NOMO-1 treated with dmso at 0.1 percent for 144 hours (cell line): ENCODE measurements at regions not wholly inside any gene's neighbourhood (a gene's known extent, or its start where the extent isn't known, plus 50 kb on each side); places are given as distances from the start of the nearest gene placed in this dataset.

Experiments used
- DNase-seq: peaks from one replicate; lab custom pipeline; 2025; ENCODE audit not compliant: unreplicated experiment; lab: John Stamatoyannopoulos, UW

- DNase-seq = no peak
These were observed 109.2 kb upstream of the PCDH18 start for GRCh38 chr4:137641544-137641943.

GRCh38 chr4:137640838-137641158 is 108.5 kb upstream of the PCDH18 start:
- DNase-seq = no peak

DNA sequence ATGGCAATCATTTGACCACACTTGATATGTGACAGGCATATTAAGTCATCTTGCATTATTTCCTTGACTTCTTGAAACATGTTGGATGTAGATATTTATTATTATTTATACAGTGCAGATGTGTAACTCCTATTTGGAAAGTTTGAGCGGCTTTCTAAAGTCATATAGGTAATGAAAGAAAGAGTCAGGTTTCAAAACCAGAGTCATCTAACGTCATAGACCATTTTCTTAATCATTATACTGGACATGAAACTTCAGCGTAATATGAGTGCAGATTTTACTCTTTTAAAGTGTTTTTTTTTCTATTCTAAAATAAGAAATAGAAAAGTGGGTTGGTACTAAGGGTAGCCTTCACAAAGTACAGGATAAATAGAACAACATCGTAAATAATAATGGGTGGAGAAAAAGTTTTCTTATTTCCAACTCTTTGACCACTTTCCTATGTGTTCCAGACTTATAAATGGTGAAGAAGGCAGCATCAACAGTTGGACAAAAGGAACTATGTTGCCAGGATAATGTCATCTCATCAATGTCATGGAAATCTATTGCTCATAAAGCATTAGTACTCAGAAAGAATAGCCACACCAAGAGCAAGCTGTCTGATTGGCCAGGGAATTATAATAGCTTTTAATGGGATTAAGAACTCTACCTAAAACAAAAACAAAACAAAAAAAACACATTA is 108.0 kb upstream of the PCDH18 start:
- DNase-seq = no peak

DNA sequence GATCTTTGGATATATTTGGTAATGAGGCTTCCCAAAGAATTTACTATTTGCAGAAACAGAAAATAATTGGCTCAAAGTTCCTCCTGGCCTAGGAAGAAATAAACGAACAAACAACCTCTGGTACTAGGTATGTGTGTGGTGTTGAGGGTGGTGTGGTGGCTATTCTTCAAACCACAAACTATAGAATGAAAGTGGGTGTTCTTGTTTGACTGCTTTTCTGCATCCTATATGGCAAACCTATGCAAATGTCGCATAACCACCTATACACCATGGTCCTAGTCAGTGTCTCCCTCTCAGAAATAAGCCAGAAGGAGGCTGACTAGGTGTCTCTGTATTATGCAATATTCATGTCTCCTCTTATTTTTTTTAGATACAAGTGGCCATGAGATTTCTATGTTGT is 106.6 kb upstream of the PCDH18 start:
- no peak for DNase-seq

DNA sequence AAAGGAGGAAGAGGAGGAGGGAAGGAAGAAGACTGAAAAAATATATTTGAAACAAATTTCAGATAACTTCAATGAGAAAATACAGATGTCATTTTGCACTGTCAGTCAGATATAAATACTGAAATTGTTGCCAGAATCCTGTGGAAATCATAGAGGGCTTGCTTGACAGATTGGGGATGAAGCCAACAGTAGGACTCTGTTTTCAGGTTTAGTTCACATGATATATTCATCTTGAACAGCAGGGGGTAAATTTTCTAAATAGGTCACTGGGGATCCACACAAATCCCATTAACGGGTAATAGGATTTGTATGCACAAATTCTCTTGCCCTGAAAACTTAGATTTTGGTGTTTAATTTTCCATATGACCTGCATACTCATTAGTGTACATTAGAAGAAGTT is 103.3 kb upstream of the PCDH18 start:
- no peak for DNase-seq

- DNase-seq = no peak
These were observed 102.8 kb upstream of the PCDH18 start for GRCh38 chr4:137635108-137635507.

GRCh38 chr4:137632842-137633241 is 100.5 kb upstream of the PCDH18 start:
- DNase-seq = no peak

DNA sequence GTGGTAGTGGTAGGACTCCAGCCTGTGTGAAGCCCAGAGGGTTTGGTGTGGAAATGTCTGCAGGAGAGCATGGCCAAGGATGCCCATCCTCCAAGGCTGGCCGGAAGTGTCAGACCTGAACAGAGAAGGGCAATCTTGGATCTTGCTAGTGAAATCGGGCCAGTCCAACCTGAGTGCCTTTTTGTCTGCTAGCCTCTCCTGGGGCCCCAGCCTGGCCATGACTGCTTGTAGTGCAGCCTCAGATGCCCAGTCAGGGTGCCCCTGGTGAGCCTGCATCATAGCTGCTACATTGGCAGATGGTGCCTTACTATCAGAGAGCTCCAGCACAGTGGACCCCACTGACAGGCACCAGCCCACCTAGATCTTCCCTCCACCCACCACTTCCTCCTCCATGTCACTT is 99.3 kb upstream of the PCDH18 start:
- no peak for DNase-seq

DNA sequence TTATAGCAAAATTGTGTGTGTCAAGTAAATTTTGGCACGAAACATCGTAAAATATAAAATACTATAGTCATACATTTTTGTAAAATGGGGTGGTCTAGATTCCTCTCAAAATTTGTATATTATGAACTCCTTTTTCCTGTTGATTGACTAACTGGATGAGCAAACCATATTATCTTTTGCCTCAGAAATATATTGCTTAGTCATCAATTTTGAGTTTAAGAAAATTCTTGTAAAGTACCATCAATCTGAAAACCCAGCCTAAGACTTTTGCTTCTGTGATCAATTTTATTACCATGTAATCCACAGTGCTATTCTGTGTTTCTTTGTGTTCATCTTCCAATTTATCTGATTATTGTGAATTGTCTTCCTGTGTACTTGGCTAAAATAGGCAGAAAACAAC is 98.0 kb upstream of the PCDH18 start:
- no peak for DNase-seq

GRCh38 chr4:137627739-137628460 is 95.6 kb upstream of the PCDH18 start:
- DNase-seq = no peak

GRCh38 chr4:137626942-137627738 is 94.8 kb upstream of the PCDH18 start:
- no peak for DNase-seq

- DNase-seq = no peak
These were observed 90.7 kb upstream of the PCDH18 start for GRCh38 chr4:137623013-137623412.

DNA sequence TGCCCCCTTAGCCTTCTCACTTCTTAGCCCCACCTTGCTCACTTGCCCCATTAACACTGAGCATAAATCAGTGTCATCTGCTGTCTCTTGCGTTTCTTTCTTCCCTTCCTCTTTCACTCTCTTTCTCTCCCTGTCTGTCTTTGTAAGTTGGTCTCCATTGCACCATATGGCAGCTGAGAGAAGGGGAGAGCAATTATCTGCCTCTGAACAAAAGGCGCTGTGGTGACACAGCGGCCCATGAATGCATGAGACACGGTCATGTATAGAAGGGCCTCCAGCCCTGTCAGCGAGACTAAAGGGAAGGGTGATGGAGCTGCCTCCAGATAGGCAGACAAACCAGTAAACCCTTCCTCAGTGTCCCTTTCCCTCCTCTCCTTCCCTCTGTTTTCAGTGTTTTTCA is 88.8 kb upstream of the PCDH18 start:
- no peak for DNase-seq

GRCh38 chr4:137614491-137614890 is 82.2 kb upstream of the PCDH18 start:
- DNase-seq = no peak

DNA sequence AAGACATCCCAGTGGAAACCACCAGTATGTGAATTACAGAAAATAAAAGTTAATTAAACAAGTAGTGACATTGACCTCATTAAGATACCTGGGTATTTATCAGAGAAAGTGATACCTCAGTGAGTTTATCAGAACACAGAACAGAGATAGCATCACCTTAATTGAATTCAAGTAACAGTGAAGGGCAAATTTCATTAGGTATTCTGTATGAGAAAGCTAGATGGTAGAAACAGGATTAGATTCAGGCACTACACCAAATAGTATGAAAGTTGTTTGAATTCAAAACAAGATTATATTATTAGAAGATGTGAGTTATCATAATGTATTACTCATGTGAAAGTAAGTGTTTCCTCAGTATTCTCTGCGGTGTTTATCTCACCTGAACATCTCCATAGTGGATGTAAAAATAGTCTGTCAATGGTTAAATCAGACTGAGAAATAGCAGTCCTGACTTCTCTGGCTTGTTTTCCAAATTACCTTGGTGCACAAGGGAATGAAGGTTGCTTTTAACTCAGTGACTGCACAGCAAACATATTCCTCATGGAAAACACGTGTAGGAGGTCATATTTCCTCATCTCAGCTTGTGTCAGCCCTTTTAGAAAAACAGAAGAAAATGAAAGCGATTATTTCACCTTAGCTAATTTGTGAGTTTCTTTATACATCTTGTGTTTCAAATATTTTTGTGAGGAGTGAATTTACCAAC is 79.9 kb upstream of the PCDH18 start:
- DNase-seq = no peak

DNA sequence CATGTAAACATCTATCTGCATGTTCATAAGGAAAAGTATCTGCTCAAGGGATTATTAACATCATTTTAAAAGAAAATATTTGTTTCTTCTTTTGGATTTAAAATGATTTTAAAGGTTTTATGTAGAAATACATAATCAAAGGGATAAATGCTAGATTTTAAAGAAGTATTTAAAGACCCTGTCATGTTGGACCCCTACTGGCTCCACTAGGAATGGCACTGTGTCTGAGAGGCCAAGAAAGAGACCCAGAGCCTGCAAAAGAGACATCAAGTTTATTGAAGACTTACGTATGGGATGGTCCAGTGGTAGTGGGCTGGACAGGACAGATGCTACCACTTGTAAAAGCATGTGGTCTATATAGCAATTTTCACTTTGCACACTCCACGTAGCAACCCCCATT is 78.7 kb upstream of the PCDH18 start:
- no peak for DNase-seq

DNA sequence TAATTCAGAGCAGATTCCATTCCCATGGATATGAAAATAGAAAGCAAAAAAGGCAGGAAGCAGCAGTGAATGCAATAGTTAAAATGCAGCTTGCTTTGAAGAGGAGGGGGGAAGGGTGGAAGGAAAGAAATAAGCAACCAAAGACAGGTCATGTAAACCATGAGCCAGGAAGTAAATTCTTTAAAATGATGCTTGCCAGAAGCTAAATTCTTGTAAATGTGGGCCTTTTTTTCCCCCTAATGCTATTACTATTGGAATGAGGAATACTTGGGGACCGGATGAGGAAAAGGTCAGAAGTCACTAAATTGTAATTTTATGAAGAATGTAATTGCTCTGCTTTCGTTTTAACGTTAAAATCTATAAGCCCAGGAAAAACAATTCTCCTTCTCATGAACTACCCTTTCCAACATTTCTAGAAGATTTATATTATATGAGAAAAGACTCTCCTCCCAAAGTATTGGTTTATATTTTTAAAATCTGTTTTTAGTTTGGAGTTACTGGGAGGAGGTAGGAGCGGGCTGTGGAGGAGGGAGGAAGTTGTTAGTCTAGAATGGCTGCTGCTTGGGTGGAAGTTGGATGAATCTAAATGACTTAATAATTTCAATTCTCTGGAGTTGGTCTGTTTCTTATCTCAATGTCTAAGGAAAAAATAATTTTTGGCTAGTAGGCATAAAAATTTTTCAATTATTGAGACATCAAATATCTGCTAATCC is 77.6 kb upstream of the PCDH18 start:
- no peak for DNase-seq

DNA sequence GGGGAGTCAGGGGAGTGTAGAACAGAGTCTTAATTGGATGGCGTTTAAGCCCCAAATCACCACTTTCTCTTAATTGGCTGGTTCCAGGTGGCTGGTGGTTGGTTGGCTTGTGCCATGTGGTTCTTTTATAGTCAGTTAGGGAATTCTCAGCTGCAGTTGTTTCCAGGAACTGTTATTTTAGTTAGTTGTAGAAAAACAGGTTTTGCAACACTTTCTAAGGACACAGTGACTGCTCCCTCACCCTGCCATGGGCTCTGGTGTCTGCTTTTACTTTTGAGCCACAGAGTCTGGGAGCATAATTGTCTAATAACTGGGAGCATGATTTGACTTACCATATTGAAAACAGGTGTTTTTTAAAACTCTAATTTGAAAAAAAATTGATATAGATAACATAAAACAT is 75.8 kb upstream of the PCDH18 start:
- DNase-seq = no peak

DNA sequence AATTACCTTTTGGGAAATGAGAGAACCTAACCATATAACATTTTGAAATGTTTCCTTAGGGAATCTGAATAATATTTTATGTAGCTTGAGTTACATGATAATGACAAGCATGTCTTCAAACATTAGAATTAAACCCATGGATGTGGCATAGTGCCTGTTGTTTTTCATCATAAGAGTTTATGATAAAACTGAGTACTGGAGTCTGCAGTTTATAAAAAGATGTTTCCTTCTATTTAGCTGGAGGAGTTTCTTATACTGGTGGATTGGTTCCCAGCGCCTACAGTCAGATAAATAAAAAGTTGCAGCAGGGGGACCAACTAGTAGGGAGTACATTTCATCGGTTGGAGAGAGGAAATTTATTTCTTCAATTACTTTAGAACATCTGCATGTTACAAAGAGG is 70.1 kb upstream of the PCDH18 start:
- DNase-seq = no peak

DNA sequence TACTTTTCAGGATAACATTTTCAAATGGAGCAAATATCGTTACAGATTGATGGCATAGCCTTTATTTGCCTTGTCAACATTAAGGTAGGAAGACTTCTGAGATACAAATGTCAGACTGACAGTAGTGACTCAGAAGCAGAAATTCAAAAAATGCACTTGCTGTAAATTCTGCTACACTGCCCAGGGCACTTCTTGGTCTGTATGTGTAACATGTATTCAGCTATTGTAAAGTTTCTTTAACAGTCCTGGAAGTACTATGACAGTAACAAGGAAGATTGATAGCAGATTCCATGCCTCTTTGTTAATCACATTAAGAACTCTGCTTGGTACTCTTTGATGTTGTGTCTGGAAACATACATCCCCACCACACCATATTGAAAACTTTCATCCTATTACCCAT is 69.6 kb upstream of the PCDH18 start:
- no peak for DNase-seq

DNA sequence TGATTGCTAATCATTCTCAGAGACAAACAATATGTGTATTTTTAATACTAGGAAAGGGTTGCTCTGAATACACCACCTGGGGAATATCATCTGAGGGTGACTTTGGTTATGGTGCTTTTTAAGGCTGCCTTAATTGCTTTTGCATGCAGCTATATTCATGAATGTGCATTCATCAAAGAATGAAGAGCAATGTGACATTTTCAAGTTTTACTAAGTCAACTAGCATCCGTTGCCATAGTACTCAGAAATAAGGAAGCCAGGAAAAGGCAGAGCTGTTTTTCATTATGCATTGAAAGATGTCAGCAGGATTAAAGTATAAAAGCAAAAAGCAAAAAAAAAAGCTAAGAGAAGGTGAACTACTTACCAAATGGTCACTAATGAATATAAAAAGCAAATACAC is 67.4 kb upstream of the PCDH18 start:
- no peak for DNase-seq
